GM06990 (cell line): ENCODE measurements at regions not wholly inside any gene's neighbourhood (a gene's known extent, or its start where the extent isn't known, plus 50 kb on each side); places are given as distances from the start of the nearest gene placed in this dataset.

ENCODE experiments used
- DNase-seq: peaks from one replicate; pipeline ENCODE4 v3.0.0-alpha.2; 2011; ENCODE audit not compliant: insufficient read length; ENCODE audit errors: extremely low read depth
- H3K27me3 ChIP-seq: replicated peaks from 2 replicates; pipeline ENCODE4 v1.6.0; 2011; ENCODE audit warnings: low read length; ENCODE audit not compliant: control insufficient read depth, insufficient read depth
- H3K36me3 ChIP-seq: 2 replicates; pipeline ENCODE4 v1.5.1; 2011; ENCODE audit warnings: low read length; ENCODE audit not compliant: control insufficient read depth, insufficient read depth
- H3K4me3 ChIP-seq: replicated peaks from 2 replicates; pipeline ENCODE4 v1.5.1; 2011; ENCODE audit warnings: low read depth, mild to moderate bottlenecking, control low read depth, low read length
- CTCF ChIP-seq: IDR thresholded peaks from 2 replicates; pipeline ENCODE4 v1.5.1; 2011; ENCODE audit warnings: low read length, control low read depth, mild to moderate bottlenecking, inconsistent platforms; ENCODE audit not compliant: insufficient read depth, poor library complexity, severe bottlenecking

- no peak for DNase-seq
- TF ChIP-seq CTCF: no peak
- H3K27me3 ChIP-seq: no peaks in the 10 kb centered on the region
- no peaks in the 10 kb centered on the region for H3K36me3 ChIP-seq
- no peak overlapping the region for H3K4me3 ChIP-seq
These were observed 133.7 kb upstream of the OSTN start for GRCh38 chr3:191065181-191065805.

- Histone ChIP-seq H3K36me3 (no peaks in the 10 kb centered on the region), H3K4me3 (no peak overlapping the region), H3K27me3 (no peaks in the 10 kb centered on the region)
- DNase-seq: no peak
- peak; percentile 29 for TF ChIP-seq CTCF
These were observed 148.0 kb upstream of the OSTN start for GRCh38 chr3:191051037-191051436.

- no peak for DNase-seq
- Histone ChIP-seq H3K4me3 (no peak overlapping the region), H3K36me3 (no peaks in the 10 kb centered on the region), H3K27me3 (no peaks in the 10 kb centered on the region)
- no peak for TF ChIP-seq CTCF
These were observed 151.1 kb upstream of the OSTN start for GRCh38 chr3:191047930-191048329.

- DNase-seq: no peak
- Histone ChIP-seq H3K36me3 (no peaks in the 10 kb centered on the region), H3K4me3 (no peak overlapping the region), H3K27me3 (no peaks in the 10 kb centered on the region)
- no peak for TF ChIP-seq CTCF
These were observed 168.1 kb upstream of the OSTN start for GRCh38 chr3:191030929-191031328.

- no peaks in the 10 kb centered on the region for H3K27me3 ChIP-seq
- no peak for TF ChIP-seq CTCF
- no peak overlapping the region for H3K4me3 ChIP-seq
- H3K36me3 ChIP-seq: no peaks in the 10 kb centered on the region
- no peak for DNase-seq
These were observed 168.0 kb upstream of the GMNC start for GRCh38 chr3:191030491-191030890.

GRCh38 chr3:191026746-191027145, 164.3 kb upstream of the GMNC start:
- no peak overlapping the region for H3K4me3 ChIP-seq
- no peaks in the 10 kb centered on the region for H3K36me3 ChIP-seq
- no peak for TF ChIP-seq CTCF
- H3K27me3 ChIP-seq: no peaks in the 10 kb centered on the region
- no peak for DNase-seq
